ENCODE measurements at regions not wholly inside any gene's neighbourhood (a gene's known extent, or its start where the extent isn't known, plus 50 kb on each side); places are given as distances from the start of the nearest gene placed in this dataset.

- TF ChIP-seq REST (IDR thresholded peaks at IDR 0.05; ENCODE audit: low read depth, low read length) (no peak), MEF2A (IDR thresholded peaks at IDR 0.05; ENCODE audit: borderline replicate concordance, low read depth) (no peak), EP300 (IDR thresholded peaks at IDR 0.05; ENCODE audit: borderline replicate concordance in 1 of 2, low read depth in 1 of 2, low read length in 1 of 2) (no peak), RFX5 (IDR thresholded peaks at IDR 0.05; ENCODE audit: low read length) (no peak), YY1 (IDR thresholded peaks at IDR 0.05; ENCODE audit: low read depth) (no peak), USF1 (IDR thresholded peaks at IDR 0.05; ENCODE audit: borderline replicate concordance, low read depth) (no peak), ZBTB33 (IDR thresholded peaks at IDR 0.05; ENCODE audit: borderline replicate concordance, low read depth) (no peak), RAD21 (IDR thresholded peaks at IDR 0.05; ENCODE audit: low read length) (no peak)
Measured at GRCh38 chr4:14829795-14830194, 172.5 kb upstream of the CPEB2 start (continued).

GRCh38 chr4:14831416-14831815 lies 170.9 kb upstream of the CPEB2 start:
- CTCF ChIA-PET: no interaction called here
- Histone ChIP-seq H3K4me1 (ENCODE audit: control insufficient read depth in 1 of 2, insufficient read depth in 2 of 2, low read depth in 1 of 2, low read length in 1 of 2) (no peaks in the 10 kb centered on the region; a peak in 1 of 4 replicates), H3K4me3 (ENCODE audit: low read depth in 2 of 2, low read length in 1 of 2) (no peak overlapping the region), H2AFZ (ENCODE audit: low read depth) (no peak overlapping the region), H3K36me3 (replicated peaks in 1 of 2; ENCODE audit: control insufficient read depth in 1 of 2, insufficient read depth in 2 of 2, low read length in 1 of 2) (no peaks in the 10 kb centered on the region), H3K9me3 (no peaks in the 10 kb centered on the region), H4K20me1 (ENCODE audit: insufficient read depth) (no peaks in the 10 kb centered on the region), H3K9ac (no peak overlapping the region), H3K4me2 (no peak overlapping the region), H3K27ac (ENCODE audit: low read depth in 2 of 2, low read length in 1 of 2) (no peak overlapping the region), H3F3A (replicated peaks; ENCODE audit: insufficient read depth) (peaks cover 3% of the 10 kb centered on the region), H3K79me2 (ENCODE audit: insufficient read depth) (no peaks in the 10 kb centered on the region), H3K9me2 (no peaks in the 10 kb centered on the region), H3K27me3 (ENCODE audit: insufficient read depth) (no peaks in the 10 kb centered on the region)
- WGBS (ENCODE audit: low lambda C conversion rate): 53% methylated on average over 1 of the region's 1 CpG
- DNase-seq: no peak
- POLR2A ChIA-PET: no interaction called here
- TF ChIP-seq ZBTB33 (IDR thresholded peaks at IDR 0.05; ENCODE audit: borderline replicate concordance, low read depth) (no peak), RCOR1 (IDR thresholded peaks at IDR 0.05; ENCODE audit: low read length) (no peak), EZH2phosphoT487 (IDR thresholded peaks at IDR 0.05; ENCODE audit: borderline replicate concordance, low read depth) (no peak), TEAD4 (IDR thresholded peaks at IDR 0.05; ENCODE audit: borderline replicate concordance, insufficient read depth) (no peak), TCF12 (IDR thresholded peaks at IDR 0.05) (no peak), POLR2AphosphoS5 (IDR thresholded peaks at IDR 0.05; ENCODE audit: low read depth, low read length) (no peak), PBX3 (IDR thresholded peaks at IDR 0.05) (no peak)

All from SK-N-SH (cell line).